ENCODE measurements at regions not wholly inside any gene's neighbourhood (a gene's known extent, or its start where the extent isn't known, plus 50 kb on each side); places are given as distances from the start of the nearest gene placed in this dataset.

- H3K4me3 ChIP-seq (ENCODE audit: low read depth, low read length), result no peak overlapping the region
- no peak for DNase-seq (ENCODE audit: low read depth)
These were observed 97.4 kb downstream of the YTHDF1 start for GRCh38 chr20:63118303-63119120.

GRCh38 chr20:63117661-63118302 is 98.1 kb downstream of the YTHDF1 start:
- no peak for DNase-seq (ENCODE audit: low read depth)

GRCh38 chr20:63117151-63117550 is 98.8 kb downstream of the YTHDF1 start:
- H3K4me3 ChIP-seq (ENCODE audit: low read depth, low read length), result no peak overlapping the region
- no peak for DNase-seq (ENCODE audit: low read depth)

More at GRCh38 chr20:63117661-63118302, 98.1 kb downstream of the YTHDF1 start:
- H3K4me3 ChIP-seq (ENCODE audit: low read depth, low read length), result no peak overlapping the region

- H3K4me3 ChIP-seq (ENCODE audit: low read depth, low read length), result no peak overlapping the region
- DNase-seq (ENCODE audit: low read depth), result no peak
These were observed 99.4 kb downstream of the YTHDF1 start for GRCh38 chr20:63116412-63117106.

- no peak for DNase-seq (ENCODE audit: low read depth)
- H3K4me3 ChIP-seq (ENCODE audit: low read depth, low read length), result no peak overlapping the region
These were observed 100.1 kb downstream of the YTHDF1 start for GRCh38 chr20:63115651-63116411.

GRCh38 chr20:63114693-63115311 is 101.1 kb downstream of the YTHDF1 start:
- no peak for DNase-seq (ENCODE audit: low read depth)
- no peak overlapping the region for H3K4me3 ChIP-seq (ENCODE audit: low read depth, low read length)

- DNase-seq (ENCODE audit: low read depth), result no peak
- no peak overlapping the region for H3K4me3 ChIP-seq (ENCODE audit: low read depth, low read length)
These were observed 101.8 kb downstream of the YTHDF1 start for GRCh38 chr20:63114006-63114692.

- no peak for DNase-seq (ENCODE audit: low read depth)
- no peak overlapping the region for H3K4me3 ChIP-seq (ENCODE audit: low read depth, low read length)
These were observed 103.3 kb downstream of the YTHDF1 start for GRCh38 chr20:63112491-63113219.

- DNase-seq (ENCODE audit: low read depth), result no peak
- no peak overlapping the region for H3K4me3 ChIP-seq (ENCODE audit: low read depth, low read length)
These were observed 101.5 kb upstream of the BHLHE23 start for GRCh38 chr20:63108247-63108646.

GRCh38 chr20:63107449-63108200 is 100.9 kb upstream of the BHLHE23 start:
- H3K4me3 ChIP-seq (ENCODE audit: low read depth, low read length), result no peak overlapping the region
- no peak for DNase-seq (ENCODE audit: low read depth)

GRCh38 chr20:63106765-63107448 is 100.1 kb upstream of the BHLHE23 start:
- no peak overlapping the region for H3K4me3 ChIP-seq (ENCODE audit: low read depth, low read length)
- no peak for DNase-seq (ENCODE audit: low read depth)

GRCh38 chr20:63106108-63106764 is 99.5 kb upstream of the BHLHE23 start:
- no peak overlapping the region for H3K4me3 ChIP-seq (ENCODE audit: low read depth, low read length)
- no peak for DNase-seq (ENCODE audit: low read depth)

- no peak for DNase-seq (ENCODE audit: low read depth)
- H3K4me3 ChIP-seq (ENCODE audit: low read depth, low read length), result no peak overlapping the region
These were observed 98.7 kb upstream of the BHLHE23 start for GRCh38 chr20:63105211-63106107.

- no peak overlapping the region for H3K4me3 ChIP-seq (ENCODE audit: low read depth, low read length)
- no peak for DNase-seq (ENCODE audit: low read depth)
These were observed 97.8 kb upstream of the BHLHE23 start for GRCh38 chr20:63104312-63105181.
